GM23248 (cell line): ENCODE measurements at regions not wholly inside any gene's neighbourhood (a gene's known extent, or its start where the extent isn't known, plus 50 kb on each side); places are given as distances from the start of the nearest gene placed in this dataset.

Experiments
- DNase-seq: peaks from one replicate; pipeline ENCODE4 v3.0.0-alpha.2; 2015
- H2AFZ ChIP-seq: fragments of 200-600 bp; sonication (generic); 2 replicates; pipeline ENCODE4 v1.6.1; 2016; ENCODE audit warnings: antibody characterized with exemption
- H3F3A ChIP-seq: fragments of 200-600 bp; sonication (generic); 2 replicates; pipeline ENCODE4 v1.6.1; 2016; ENCODE audit warnings: mild to moderate bottlenecking, antibody characterized with exemption, mixed run types; ENCODE audit not compliant: insufficient read depth
- H3K27ac ChIP-seq: fragments of 200-600 bp; sonication (generic); 2 replicates; pipeline ENCODE4 v1.5.1; 2016; ENCODE audit warnings: mild to moderate bottlenecking
- H3K27me3 ChIP-seq: fragments of 200-600 bp; sonication (generic); replicated peaks from 2 replicates; pipeline ENCODE4 v1.6.1; 2016; ENCODE audit warnings: mild to moderate bottlenecking; ENCODE audit not compliant: insufficient read depth
- H3K36me3 ChIP-seq: fragments of 200-600 bp; sonication (generic); 2 replicates; pipeline ENCODE4 v1.6.1; 2016; ENCODE audit warnings: low read depth, mild to moderate bottlenecking
- H3K4me1 ChIP-seq: fragments of 200-600 bp; sonication (generic); 2 replicates; pipeline ENCODE4 v1.6.1; 2016; ENCODE audit warnings: mild to moderate bottlenecking; ENCODE audit not compliant: insufficient read depth
- H3K4me2 ChIP-seq: fragments of 200-600 bp; sonication (generic); one replicate; pipeline ENCODE4 v1.6.1; 2016; ENCODE audit warnings: mild to moderate bottlenecking; ENCODE audit not compliant: unreplicated experiment
- H3K4me3 ChIP-seq: fragments of 200-600 bp; sonication (generic); 2 replicates; pipeline ENCODE4 v1.5.1; 2016; ENCODE audit warnings: mild to moderate bottlenecking
- H3K79me2 ChIP-seq: fragments of 200-600 bp; sonication (generic); 2 replicates; pipeline ENCODE4 v1.6.1; 2016; ENCODE audit warnings: mild to moderate bottlenecking; ENCODE audit not compliant: insufficient read depth
- H3K9ac ChIP-seq: fragments of 200-600 bp; sonication (generic); 2 replicates; pipeline ENCODE4 v1.6.1; 2016; ENCODE audit warnings: mild to moderate bottlenecking
- H3K9me2 ChIP-seq: fragments of 200-600 bp; sonication (generic); 2 replicates; pipeline ENCODE4 v1.6.1; 2016; ENCODE audit warnings: mixed run types, mild to moderate bottlenecking, moderate library complexity; ENCODE audit not compliant: insufficient read depth
- H3K9me3 ChIP-seq: fragments of 200-600 bp; sonication (generic); one replicate; pipeline ENCODE4 v1.6.1; 2017; ENCODE audit warnings: low read depth
- H4K20me1 ChIP-seq: fragments of 200-600 bp; sonication (generic); 2 replicates; pipeline ENCODE4 v1.6.0; 2016; ENCODE audit not compliant: insufficient read depth
- EZH2 ChIP-seq: fragments of 200-600 bp; sonication (generic); IDR thresholded peaks from 2 replicates; pipeline ENCODE4 v1.6.1; 2018; ENCODE audit warnings: antibody characterized with exemption, mild to moderate bottlenecking; ENCODE audit not compliant: insufficient read depth, poor library complexity, severe bottlenecking
- EZH2phosphoT487 ChIP-seq: fragments of 200-600 bp; sonication (generic); IDR thresholded peaks from 2 replicates; pipeline ENCODE4 v1.6.1; 2018; ENCODE audit warnings: antibody characterized with exemption, moderate library complexity, mild to moderate bottlenecking, low read depth; ENCODE audit not compliant: insufficient read depth
- WGBS, 2 experiments: methylation state at CpG; one replicate each; pipeline ENCODE4 v1.1.6; 2015 to 2017; ENCODE audit warnings: low lambda C conversion rate in 2 of 2, low coverage in 1 of 2; ENCODE audit errors: missing lambda C conversion rate in 2 of 2; 5-methylcytosine and 5-hydroxymethylcytosine counted together
- in situ Hi-C: fragments of 300-500 bp; cut with MboI; formaldehyde crosslinking; loops from 2 replicates; pipeline ENCODE4 v1.15.0; 2020

DNA sequence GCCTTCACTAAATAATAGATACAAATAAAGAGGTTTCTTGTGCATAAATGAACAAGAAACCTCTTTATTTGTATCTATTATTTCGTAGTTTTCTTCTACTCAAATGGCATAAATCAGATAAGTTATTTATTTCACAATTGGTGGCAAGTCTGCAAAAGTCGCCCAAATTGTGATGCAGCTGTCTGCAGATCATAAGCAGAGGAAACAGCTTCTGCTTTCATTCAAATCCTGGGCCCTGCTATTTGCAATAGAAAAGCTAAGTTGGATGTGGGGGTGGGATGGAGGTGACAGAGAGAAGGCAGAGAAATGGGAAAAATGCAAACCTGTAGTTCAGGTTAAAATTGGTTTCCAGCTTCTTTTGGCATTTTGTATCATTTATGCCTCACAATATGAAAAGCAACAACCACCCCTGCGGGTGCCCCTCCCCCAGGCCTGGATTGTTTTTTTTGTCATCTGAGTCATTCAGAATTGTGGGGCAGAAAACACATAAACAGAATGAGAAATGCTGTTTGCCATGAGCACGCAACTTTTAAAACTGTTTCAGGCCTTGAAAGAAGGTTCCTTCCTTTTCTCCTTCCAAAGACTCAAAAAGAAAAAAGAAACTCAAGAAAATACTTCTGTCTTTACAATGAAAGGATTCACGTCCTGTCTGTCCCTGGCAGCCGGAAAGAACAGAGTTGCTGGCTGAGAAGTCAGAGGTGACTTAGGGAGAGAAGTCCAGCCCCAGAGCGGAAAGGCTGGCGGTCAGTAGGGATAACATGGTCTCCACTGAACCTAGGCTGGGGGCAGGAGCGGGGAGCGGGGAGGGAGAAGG is 132.9 kb downstream of the BAMBI start:
- Histone ChIP-seq H3K27ac (no peak overlapping the region), H3K36me3 (no peaks in the 10 kb centered on the region), H3K27me3 (no peaks in the 10 kb centered on the region; the same call in none of the 2 replicates), H4K20me1 (no peaks in the 10 kb centered on the region), H3K79me2 (no peaks in the 10 kb centered on the region), H3K9me2 (no peaks in the 10 kb centered on the region), H3K9me3 (no peaks in the 10 kb centered on the region), H3K4me3 (no peak overlapping the region), H3K4me1 (no peaks in the 10 kb centered on the region), H3F3A (no peaks in the 10 kb centered on the region), H2AFZ (no peak overlapping the region), H3K4me2 (no peak overlapping the region), H3K9ac (no peak overlapping the region)
- WGBS, 2 experiments = 25 to 31% methylated on average over 10 of the region's 10 CpGs
- DNase-seq = no peak
- no peak for TF ChIP-seq EZH2
- no peak for TF ChIP-seq EZH2phosphoT487
- in situ Hi-C loops = no loop called here

DNA sequence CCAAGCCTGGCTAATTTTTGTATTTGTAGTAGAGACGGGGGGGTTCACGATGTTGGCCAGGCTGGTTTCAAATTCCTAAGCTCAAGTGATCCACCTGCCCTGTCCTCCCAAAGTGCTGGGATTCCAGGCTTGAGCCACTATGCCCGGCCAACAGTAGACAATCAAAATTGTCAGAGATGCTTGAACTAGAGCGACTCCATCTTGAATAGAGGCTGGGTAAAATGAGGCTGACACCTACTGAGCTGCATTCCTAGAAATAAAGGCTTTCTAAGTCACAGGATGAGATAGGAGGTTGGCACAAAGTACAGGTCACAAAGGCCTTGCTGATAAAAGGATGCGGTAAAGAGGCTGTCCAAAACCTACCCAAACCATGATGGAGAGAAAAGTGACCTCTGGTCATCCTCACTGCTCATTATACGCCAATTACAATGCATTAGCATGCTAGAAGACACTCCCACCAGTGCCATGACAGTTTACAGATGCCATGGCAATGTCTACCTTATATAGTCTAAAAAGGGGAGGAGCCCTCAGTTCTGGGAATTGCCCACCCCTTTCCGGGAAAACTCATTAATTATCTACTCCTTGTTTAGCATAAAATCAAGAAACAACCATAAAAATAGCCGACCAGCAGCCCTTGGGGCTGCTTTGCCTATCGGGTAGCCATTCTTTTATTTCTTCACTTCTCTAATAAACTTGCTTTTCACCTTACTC is 134.5 kb downstream of the BAMBI start:
- Histone ChIP-seq H3K9me2 (no peaks in the 10 kb centered on the region), H3K4me2 (no peak overlapping the region), H3K36me3 (no peaks in the 10 kb centered on the region), H3K4me1 (no peaks in the 10 kb centered on the region), H2AFZ (no peak overlapping the region), H3K79me2 (no peaks in the 10 kb centered on the region), H4K20me1 (no peaks in the 10 kb centered on the region), H3F3A (no peaks in the 10 kb centered on the region), H3K9ac (no peak overlapping the region), H3K4me3 (no peak overlapping the region), H3K27me3 (no peaks in the 10 kb centered on the region; the same call in none of the 2 replicates), H3K27ac (no peak overlapping the region), H3K9me3 (no peaks in the 10 kb centered on the region)
- in situ Hi-C loops = no loop called here
- TF ChIP-seq EZH2 (no peak), EZH2phosphoT487 (no peak)
- DNase-seq = no peak
- 27 to 33% methylated on average over 9 of the region's 9 CpGs for WGBS, 2 experiments

DNA sequence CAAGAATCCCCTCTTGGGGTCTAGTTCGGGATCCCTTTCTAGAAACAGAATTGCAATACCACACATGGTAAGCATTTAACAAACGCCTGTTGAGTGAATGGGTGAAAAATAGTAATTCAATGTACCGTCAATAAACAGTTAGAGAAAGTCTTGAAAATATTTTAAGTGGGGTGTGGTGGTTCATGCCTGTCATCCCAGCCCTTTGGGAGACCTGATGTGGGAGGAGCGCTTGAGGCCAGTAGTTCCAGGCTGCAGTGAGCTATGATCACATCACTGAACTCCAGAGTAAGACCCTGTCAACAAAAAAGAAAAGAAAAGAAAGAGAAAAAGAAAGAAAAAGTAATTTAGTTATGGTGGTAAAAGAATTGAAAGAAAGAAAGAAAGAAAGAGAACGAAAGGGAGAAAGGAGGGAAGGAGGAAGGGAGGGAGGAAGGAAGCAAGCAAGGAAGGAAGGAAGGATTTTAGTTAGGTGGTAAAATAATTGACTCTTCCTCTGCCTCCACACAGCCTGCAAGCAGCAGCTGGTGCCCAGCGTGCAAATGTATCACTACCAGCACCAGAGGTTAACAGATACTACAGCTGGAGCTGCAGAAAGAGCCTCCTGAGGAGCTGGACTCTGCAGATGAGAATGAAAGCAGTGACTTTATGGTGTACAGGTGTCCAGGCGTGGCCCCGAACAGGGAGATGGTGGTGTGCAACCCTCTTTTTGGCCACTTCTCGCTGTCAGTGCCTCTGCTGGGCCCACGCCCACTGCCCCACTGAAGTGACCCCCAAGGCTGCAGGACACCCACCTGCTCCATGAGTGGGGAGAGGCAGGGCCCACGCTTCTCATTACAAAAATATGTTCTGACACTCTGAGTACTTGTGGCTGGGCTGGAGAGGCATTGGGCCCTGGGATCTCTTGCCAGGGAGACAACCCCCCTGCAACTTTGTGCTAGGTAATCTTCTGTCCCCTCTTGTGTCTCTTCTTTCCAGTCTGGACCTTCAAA is 135.4 kb downstream of the BAMBI start:
- no peaks in the 10 kb centered on the region for H3K9me2 ChIP-seq
- TF ChIP-seq EZH2 (no peak), EZH2phosphoT487 (no peak)
- no peak overlapping the region for H3K4me2 ChIP-seq
- no peaks in the 10 kb centered on the region; the same call in 1 of the 2 replicates for H3K27me3 ChIP-seq
- no peak overlapping the region for H3K4me3 ChIP-seq
- WGBS, 2 experiments = 6% methylated on average over 10 to 11 of the region's 11 CpGs
- no peak overlapping the region for H3K9ac ChIP-seq
- H2AFZ ChIP-seq = no peak overlapping the region
- no peaks in the 10 kb centered on the region for H3F3A ChIP-seq
- H3K4me1 ChIP-seq = no peaks in the 10 kb centered on the region
- H3K9me3 ChIP-seq = no peaks in the 10 kb centered on the region
- H3K36me3 ChIP-seq = no peaks in the 10 kb centered on the region
- no peaks in the 10 kb centered on the region for H4K20me1 ChIP-seq
- DNase-seq = no peak
- in situ Hi-C loops = no loop called here
- no peak overlapping the region for H3K27ac ChIP-seq
- H3K79me2 ChIP-seq = no peaks in the 10 kb centered on the region

GRCh38 chr10:28815681-28816080 is 138.4 kb downstream of the BAMBI start:
- no peak for TF ChIP-seq EZH2
- TF ChIP-seq EZH2phosphoT487 = no peak
- Histone ChIP-seq H4K20me1 (no peaks in the 10 kb centered on the region; the same call in 1 of the 2 replicates), H3K4me2 (no peak overlapping the region), H3K27ac (no peak overlapping the region), H3F3A (no peaks in the 10 kb centered on the region), H3K4me1 (no peaks in the 10 kb centered on the region), H3K27me3 (no peaks in the 10 kb centered on the region), H2AFZ (no peak overlapping the region), H3K36me3 (no peaks in the 10 kb centered on the region), H3K79me2 (no peaks in the 10 kb centered on the region), H3K9me2 (no peaks in the 10 kb centered on the region), H3K4me3 (no peak overlapping the region), H3K9me3 (no peaks in the 10 kb centered on the region), H3K9ac (no peak overlapping the region)
- in situ Hi-C loops = no loop called here
- no peak for DNase-seq
- WGBS, 2 experiments = 80 to 84% methylated on average over 11 to 34 of the region's 37 CpGs
